ENCODE measurements at regions not wholly inside any gene's neighbourhood (a gene's known extent, or its start where the extent isn't known, plus 50 kb on each side); places are given as distances from the start of the nearest gene placed in this dataset.

- TF ChIP-seq TFE3 (CRISPR knock-in tag; IDR thresholded peaks at IDR 0.05) (no peak), MAFF (IDR thresholded peaks at IDR 0.05; ENCODE audit: low read length) (no peak), PCBP1 (IDR thresholded peaks at IDR 0.05; ENCODE audit: low read depth, low read length, poor library complexity, severe bottlenecking) (no peak), ZFP36 (IDR thresholded peaks at IDR 0.05; ENCODE audit: low read depth, low read length, partially characterized antibody) (no peak), PBX2 (CRISPR knock-in tag; IDR thresholded peaks at IDR 0.05; ENCODE audit: low read depth) (no peak), PBX2 (tag; conservative IDR thresholded peaks at IDR 0.05; ENCODE audit: low read depth) (no peak)
Measured at GRCh38 chr4:11081006-11081405, 347.7 kb downstream of the HS3ST1 start (continued).

- POLR2A ChIA-PET: no interaction called here
- ATAC-seq (no peak), DNase-seq (ENCODE audit: extremely low read depth in 1 of 4, low spot score in 3 of 4) (no peak), FAIRE-seq (no peak)
- no peaks in the 10 kb centered on the region for H3K4me1 ChIP-seq (replicated peaks in 1 of 2; ENCODE audit: control insufficient read depth in 2 of 2, insufficient read depth in 2 of 2, low read length in 2 of 2)
- H3K4me2 ChIP-seq (ENCODE audit: insufficient read depth, low read length): no peak overlapping the region
- H3K9ac ChIP-seq (ENCODE audit: insufficient read depth in 1 of 2, low read depth in 2 of 2, low read length in 2 of 2): no peak overlapping the region
- WGBS (ENCODE audit: insufficient coverage, low coverage, missing lambda C conversion rate): 0% methylated on average over 1 of the region's 1 CpG
- H3K36me3 ChIP-seq (ENCODE audit: control insufficient read depth, insufficient read depth, low read length): no peaks in the 10 kb centered on the region
- in situ Hi-C loops (cut with MboI): no loop called here
- H4K20me1 ChIP-seq (replicated peaks; ENCODE audit: control insufficient read depth, insufficient read depth, low read length): no peaks in the 10 kb centered on the region
- H3K27me3 ChIP-seq (ENCODE audit: control insufficient read depth in 2 of 2, insufficient read depth in 2 of 2, low read length in 2 of 2): no peaks in the 10 kb centered on the region
- intact Hi-C loops (cut with micrococcal nuclease): no loop called here
- H3K9me1 ChIP-seq (ENCODE audit: control insufficient read depth, insufficient read depth, low read length): no peaks in the 10 kb centered on the region
- BruUV-seq (replicated peaks): no TSS peak
- H3K79me2 ChIP-seq (ENCODE audit: control insufficient read depth, insufficient read depth, low read length): no peaks in the 10 kb centered on the region
- H3K4me3 ChIP-seq: no peak overlapping the region
- H3K27ac ChIP-seq (ENCODE audit: extremely low read depth, low read depth, low read length): no peak overlapping the region
- H3K9me3 ChIP-seq (replicated peaks; ENCODE audit: control insufficient read depth, insufficient read depth, low read depth, low read length): no peaks in the 10 kb centered on the region
- H2AFZ ChIP-seq (ENCODE audit: low read depth, low read length): no peak overlapping the region
- CTCF ChIA-PET (ENCODE audit: low intra/inter-chr PET ratio): no interaction called here
- TF ChIP-seq IRF9 (tag; IDR thresholded peaks at IDR 0.05): no peak
- TF ChIP-seq RFX5 (IDR thresholded peaks at IDR 0.05; ENCODE audit: low read depth, low read length): no peak
- TF ChIP-seq ZNF324 (CRISPR knock-in tag; IDR thresholded peaks at IDR 0.05): no peak
- no peak for TF ChIP-seq MTA1 (IDR thresholded peaks at IDR 0.05; ENCODE audit: borderline replicate concordance)
- no peak for TF ChIP-seq FOXJ3 (CRISPR knock-in tag; IDR thresholded peaks at IDR 0.05)
- no peak for TF ChIP-seq ELF1 (tag; IDR thresholded peaks at IDR 0.05)
- no peak for TF ChIP-seq ZNF3 (CRISPR knock-in tag; IDR thresholded peaks at IDR 0.05)
- no peak for TF ChIP-seq MEF2D (tag; conservative IDR thresholded peaks at IDR 0.05; ENCODE audit: low read depth)
- TF ChIP-seq HLTF (IDR thresholded peaks at IDR 0.05): no peak
- TF ChIP-seq ZNF282 (CRISPR knock-in tag; IDR thresholded peaks at IDR 0.05): no peak
- no peak for TF ChIP-seq HNRNPK (IDR thresholded peaks at IDR 0.05; ENCODE audit: low read depth, low read length, poor library complexity, severe bottlenecking)
Measured at GRCh38 chr4:11079171-11079570, 349.5 kb downstream of the HS3ST1 start.
